SIG-M5 (cell line): ENCODE measurements at regions not wholly inside any gene's neighbourhood (a gene's known extent, or its start where the extent isn't known, plus 50 kb on each side); places are given as distances from the start of the nearest gene placed in this dataset.

Experiments used
- DNase-seq: peaks from one replicate; lab custom pipeline; 2025; lab: John Stamatoyannopoulos, UW

- DNase-seq = no peak
Observed at GRCh38 chr14:96931751-96932150, 134.6 kb downstream of the VRK1 start.

DNA sequence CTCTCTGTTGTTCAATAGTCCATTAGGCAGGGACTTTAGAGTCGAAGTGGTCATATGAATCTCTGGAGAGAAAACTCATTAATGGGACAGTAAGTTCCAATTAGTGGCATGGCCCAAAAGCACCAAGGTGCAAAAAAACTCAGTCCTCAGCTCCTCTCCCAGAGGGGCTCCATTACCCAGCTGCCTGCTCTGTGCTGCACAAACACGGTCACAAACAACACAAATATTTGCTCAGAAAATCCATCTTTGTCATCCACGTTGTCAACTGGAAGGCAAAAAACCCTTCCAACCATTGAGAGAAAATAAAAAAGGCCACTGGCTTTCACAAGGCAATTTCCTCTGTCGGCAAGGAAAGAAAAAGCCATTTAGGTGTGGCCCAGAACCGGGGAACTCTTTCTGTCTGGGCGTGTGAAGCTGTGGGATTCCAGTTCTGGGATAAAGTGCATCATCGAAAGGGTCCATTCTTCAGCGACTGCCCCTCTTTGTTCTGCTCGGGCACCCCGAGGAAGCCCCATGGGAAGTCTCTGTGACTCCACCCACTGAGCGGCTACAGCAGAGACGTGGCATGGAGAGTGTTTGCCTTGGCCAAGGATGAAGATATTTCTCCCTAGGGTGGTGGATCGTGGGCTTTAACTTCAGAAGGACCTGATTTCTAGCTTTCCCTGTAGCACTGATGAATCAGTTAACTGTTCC lies 137.6 kb downstream of the VRK1 start:
- no peak for DNase-seq

GRCh38 chr14:96938946-96939345 lies 141.8 kb downstream of the VRK1 start:
- DNase-seq = no peak

DNA sequence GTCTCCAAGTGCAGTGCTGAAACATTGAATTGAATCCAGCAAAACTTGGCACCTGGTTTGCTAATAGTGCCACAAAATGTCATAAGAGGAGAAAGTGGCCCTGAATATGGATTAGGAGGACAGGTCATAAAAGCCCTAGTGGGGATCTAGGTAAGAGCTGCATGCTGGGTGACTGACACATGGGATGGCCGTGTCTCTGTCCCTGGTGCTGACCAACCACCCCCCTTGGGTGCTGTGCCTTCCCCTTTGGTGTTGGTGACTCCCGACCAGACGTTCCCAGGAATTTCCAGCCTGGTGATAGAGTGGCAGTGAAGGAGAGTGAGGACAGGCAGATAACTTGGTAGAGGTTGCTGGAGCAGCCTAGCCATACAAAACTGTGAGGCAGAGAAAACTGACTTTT lies 142.8 kb downstream of the VRK1 start:
- DNase-seq = no peak

DNA sequence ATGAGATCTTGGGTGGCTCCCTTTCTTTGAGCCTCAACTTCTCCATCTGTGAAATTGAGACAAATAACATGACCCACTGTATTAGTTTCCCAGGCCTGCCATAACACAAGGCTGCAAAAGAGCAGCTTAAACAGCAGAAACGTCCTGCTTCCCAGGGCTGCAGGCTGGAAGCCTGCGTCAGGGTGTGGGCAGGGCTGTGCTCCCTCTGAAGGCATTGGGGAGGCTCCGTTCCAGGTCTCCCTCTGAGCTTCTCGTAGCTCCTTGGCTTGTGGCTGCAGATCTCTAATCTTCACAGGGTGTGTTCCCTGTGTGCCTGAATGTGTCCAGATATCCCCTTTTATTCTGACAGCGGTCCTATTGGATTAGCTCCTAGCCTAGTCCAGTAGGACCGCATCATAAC lies 147.1 kb downstream of the VRK1 start:
- no peak for DNase-seq

DNA sequence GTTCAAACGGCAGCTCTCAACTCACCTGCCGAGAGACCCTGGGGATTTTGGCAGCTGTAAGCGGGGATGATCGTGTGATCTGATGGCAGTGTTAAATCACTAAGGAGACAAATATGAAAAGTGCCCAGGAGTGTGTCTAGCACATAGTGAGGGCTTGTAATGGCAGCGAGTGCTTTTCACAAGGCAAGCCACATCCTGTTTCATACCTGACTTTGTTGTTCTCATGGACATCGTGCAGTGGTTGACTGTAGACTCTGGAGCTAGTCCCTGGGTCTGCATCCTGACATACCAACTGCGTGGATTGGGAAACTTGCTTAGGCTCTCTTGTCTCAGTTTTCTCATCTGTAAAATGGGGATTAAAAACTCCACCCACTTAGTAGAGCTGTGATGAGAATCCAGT lies 148.5 kb downstream of the VRK1 start:
- DNase-seq = no peak

- no peak for DNase-seq
Observed at GRCh38 chr14:96949594-96949993, 152.4 kb downstream of the VRK1 start.

- no peak for DNase-seq
Observed at GRCh38 chr14:96951511-96951910, 154.3 kb downstream of the VRK1 start.

- DNase-seq = no peak
Observed at GRCh38 chr14:96953087-96953874, 156.1 kb downstream of the VRK1 start.

DNA sequence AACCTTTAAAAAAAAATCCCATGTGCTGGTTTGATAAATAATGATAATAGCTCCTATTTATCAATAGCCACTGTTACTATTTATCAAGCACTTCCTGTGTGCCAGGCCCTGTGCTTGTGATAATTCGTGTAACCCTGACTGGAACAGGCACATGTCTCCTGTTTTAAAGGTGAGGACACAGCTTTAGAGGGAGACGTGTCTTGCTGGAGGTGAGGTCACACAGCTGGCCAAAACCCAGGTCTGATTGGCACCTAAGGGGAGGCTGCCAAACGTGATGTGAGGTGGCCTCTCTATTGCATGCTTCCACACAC lies 156.6 kb downstream of the VRK1 start:
- DNase-seq = no peak

- no peak for DNase-seq
Observed at GRCh38 chr14:96956464-96957239, 159.5 kb downstream of the VRK1 start.

GRCh38 chr14:96958057-96958456 lies 160.9 kb downstream of the VRK1 start:
- DNase-seq = no peak

GRCh38 chr14:96959992-96960391 lies 162.8 kb downstream of the VRK1 start:
- no peak for DNase-seq

GRCh38 chr14:96960598-96961116 lies 163.5 kb downstream of the VRK1 start:
- DNase-seq = no peak

- DNase-seq = no peak
Observed at GRCh38 chr14:96961895-96962294, 164.7 kb downstream of the VRK1 start.

GRCh38 chr14:96962337-96962736 lies 165.2 kb downstream of the VRK1 start:
- DNase-seq = peak; percentile 9

- DNase-seq = no peak
Observed at GRCh38 chr14:96964726-96965415, 167.7 kb downstream of the VRK1 start.

GRCh38 chr14:96965885-96966595 lies 168.9 kb downstream of the VRK1 start:
- no peak for DNase-seq

GRCh38 chr14:96975116-96975515 lies 177.9 kb downstream of the VRK1 start:
- DNase-seq = no peak

- no peak for DNase-seq
Observed at GRCh38 chr14:96978525-96979272, 181.5 kb downstream of the VRK1 start.

DNA sequence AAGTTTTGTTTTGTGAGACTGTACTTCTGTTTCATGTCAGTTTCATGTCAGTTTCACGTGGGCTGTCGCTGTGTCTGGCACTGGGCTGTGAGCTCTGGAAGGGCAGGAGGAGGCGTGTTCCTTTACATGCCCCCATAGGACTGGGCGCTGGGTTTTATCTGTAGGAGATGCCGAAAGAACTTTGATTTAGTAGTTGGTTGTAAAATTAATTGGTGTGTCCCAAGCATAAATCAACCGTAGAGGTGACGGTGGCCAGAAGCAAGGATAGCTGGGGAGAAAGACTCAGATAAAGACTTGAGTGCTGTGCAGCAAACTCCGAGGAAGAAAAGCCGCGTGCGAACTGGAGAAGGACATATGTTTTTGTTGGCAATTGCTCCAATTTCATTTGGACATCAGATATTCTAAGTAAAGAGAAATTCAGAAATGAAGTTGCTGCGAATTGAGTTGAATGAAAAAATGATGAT lies 182.5 kb downstream of the VRK1 start:
- no peak for DNase-seq
